Panc1 (cell line): ENCODE measurements at regions not wholly inside any gene's neighbourhood (a gene's known extent, or its start where the extent isn't known, plus 50 kb on each side); places are given as distances from the start of the nearest gene placed in this dataset.
A peak's percentile ranks its signal among the peaks of the same experiment; 100 is the strongest.

ENCODE experiments used
- ATAC-seq: fragments of 200-7000 bp; cut with Tn5 transposase; 2 replicates; pipeline ENCODE4 v1.9.1; 2020; ENCODE audit warnings: mild to moderate bottlenecking, moderate library complexity
- BruUV-seq: library from RNA; stranded (reverse); fragments of 400-500 nt; replicated peaks from 2 replicates; lab custom pipeline; 2021; lab: Mats Ljungman, UMichigan
- CTCF ChIA-PET: fragments of 300-600 bp; sonication (Branson Sonifier 250); formaldehyde crosslinking; loops from one replicate; lab custom pipeline; 2022; ENCODE audit warnings: antibody characterized with exemption; lab: Charles Lee
- POLR2A ChIA-PET: fragments of 300-600 bp; sonication (Branson Sonifier 250); formaldehyde crosslinking; loops from one replicate; lab custom pipeline; 2022; ENCODE audit warnings: antibody characterized with exemption; lab: Charles Lee
- DNase-seq: peaks from one replicate; pipeline ENCODE4 v3.0.0-alpha.2; 2010; ENCODE audit warnings: low read depth, low spot score
- H3K27ac ChIP-seq: 2 replicates; pipeline ENCODE4 v1.5.1; 2011; ENCODE audit warnings: mild to moderate bottlenecking, low read length, inconsistent platforms
- H3K27me3 ChIP-seq: fragments of 200-500 bp; sonication (Bioruptor generic); 2 replicates; pipeline ENCODE4 v1.6.0; 2014; ENCODE audit warnings: low read length, inconsistent platforms; ENCODE audit not compliant: control insufficient read depth, insufficient read depth
- H3K36me3 ChIP-seq: fragments of 200-500 bp; sonication (Bioruptor generic); 2 replicates; pipeline ENCODE4 v1.5.1; 2014; ENCODE audit warnings: inconsistent platforms, mild to moderate bottlenecking, low read length, moderate library complexity; ENCODE audit not compliant: control insufficient read depth, insufficient read depth
- H3K4me1 ChIP-seq: 2 replicates; pipeline ENCODE4 v1.5.1; 2011; ENCODE audit warnings: inconsistent platforms, mild to moderate bottlenecking, low read length, moderate library complexity; ENCODE audit not compliant: control insufficient read depth, insufficient read depth
- H3K4me3 ChIP-seq, 2 experiments: 2 replicates each; pipeline ENCODE4 v1.5.1; 2011 to 2012; ENCODE audit warnings: low read depth in 2 of 2, low read length in 2 of 2, mild to moderate bottlenecking in 2 of 2, inconsistent platforms in 1 of 2, moderate library complexity in 1 of 2
- H3K9me3 ChIP-seq: fragments of 200-500 bp; sonication (Bioruptor generic); 2 replicates; pipeline ENCODE4 v1.5.1; 2014; ENCODE audit warnings: low read depth, mild to moderate bottlenecking, inconsistent platforms, low read length, moderate library complexity; ENCODE audit not compliant: control insufficient read depth, insufficient read depth
- POLR2AphosphoS5 ChIP-seq: IDR thresholded peaks from 2 replicates; pipeline ENCODE4 v1.6.1; 2012; ENCODE audit warnings: mild to moderate bottlenecking, low read depth, low read length, moderate library complexity
- SIN3A ChIP-seq: IDR thresholded peaks from 2 replicates; pipeline ENCODE4 v1.6.1; 2012; ENCODE audit warnings: low read depth, mild to moderate bottlenecking, low read length, moderate library complexity, borderline replicate concordance; ENCODE audit not compliant: insufficient read depth
- TCF7L2 ChIP-seq: IDR thresholded peaks from 2 replicates; pipeline ENCODE4 v1.6.1; 2011; ENCODE audit warnings: mild to moderate bottlenecking, low read depth, low read length, inconsistent platforms
- in situ Hi-C: cut with HindIII; loops from 2 replicates; pipeline ENCODE4 v1.10.0; 2016; ENCODE audit warnings: low sequenced_read_pairs, low pct_unique_long_range_greater_than_20kb
- intact Hi-C: fragments of 100-400 bp; cut with micrococcal nuclease; formaldehyde crosslinking; loops from one replicate; pipeline ENCODE4 v1.10.0; 2022; ENCODE audit not compliant: unreplicated experiment
- TF ChIP-seq, protein P1 (sequence below): fragments of 450-650 bp; IDR thresholded peaks from 2 replicates; pipeline ENCODE4 v1.5.1; 2017; ENCODE audit warnings: mild to moderate bottlenecking
- TF ChIP-seq, protein P2 (sequence below), 2 experiments: IDR thresholded peaks; 2 replicates each; pipeline ENCODE4 v1.6.1; 2011 to 2012; ENCODE audit warnings: low read depth in 2 of 2, control low read depth in 1 of 2, low read length in 1 of 2, mild to moderate bottlenecking in 1 of 2, moderate library complexity in 1 of 2; ENCODE audit not compliant: insufficient read depth in 1 of 2

DNA sequence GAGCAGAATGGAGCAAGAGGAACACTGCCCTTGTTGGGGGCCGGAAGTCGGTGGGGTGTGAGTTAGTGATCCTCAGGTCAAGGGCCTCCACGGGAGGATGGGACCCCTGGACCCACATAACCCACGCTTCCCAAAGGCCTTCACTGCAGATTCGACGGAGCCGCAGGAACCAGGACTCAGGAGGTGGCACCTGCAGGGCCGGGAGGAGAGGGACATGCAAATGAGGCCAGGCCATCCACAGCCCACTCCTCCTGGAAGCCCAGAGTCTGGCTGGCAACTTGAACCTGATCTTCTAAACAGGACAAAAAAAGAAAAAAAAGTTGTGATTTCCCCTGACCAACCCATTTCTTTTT lies 299.9 kb downstream of the SOX9 start:
- in situ Hi-C loops (loop anchor here (25.0 kb wide), 1 partner anchor 283 kb away; no protein-coding TSS in a partner anchor), intact Hi-C loops (loop anchor here (5.0 kb wide), 1 partner anchor 298 kb away; the partner anchor contains the start of gene SOX9)
- BruUV-seq: no TSS peak
- ChIA-PET CTCF (no interaction called here), POLR2A (interaction anchor here (0.6 kb wide), 1 partner anchor 310 kb away, joined by 5 read pairs; no protein-coding TSS in a partner anchor)
- peaks cover 8% of the 10 kb centered on the region for H3K36me3 ChIP-seq
- DNase-seq (no peak), ATAC-seq (no peak)
- no peaks in the 10 kb centered on the region for H3K27me3 ChIP-seq
- no peak for TF ChIP-seq POLR2AphosphoS5
- no peak for TF ChIP-seq TCF7L2
- TF ChIP-seq, protein P1, sequence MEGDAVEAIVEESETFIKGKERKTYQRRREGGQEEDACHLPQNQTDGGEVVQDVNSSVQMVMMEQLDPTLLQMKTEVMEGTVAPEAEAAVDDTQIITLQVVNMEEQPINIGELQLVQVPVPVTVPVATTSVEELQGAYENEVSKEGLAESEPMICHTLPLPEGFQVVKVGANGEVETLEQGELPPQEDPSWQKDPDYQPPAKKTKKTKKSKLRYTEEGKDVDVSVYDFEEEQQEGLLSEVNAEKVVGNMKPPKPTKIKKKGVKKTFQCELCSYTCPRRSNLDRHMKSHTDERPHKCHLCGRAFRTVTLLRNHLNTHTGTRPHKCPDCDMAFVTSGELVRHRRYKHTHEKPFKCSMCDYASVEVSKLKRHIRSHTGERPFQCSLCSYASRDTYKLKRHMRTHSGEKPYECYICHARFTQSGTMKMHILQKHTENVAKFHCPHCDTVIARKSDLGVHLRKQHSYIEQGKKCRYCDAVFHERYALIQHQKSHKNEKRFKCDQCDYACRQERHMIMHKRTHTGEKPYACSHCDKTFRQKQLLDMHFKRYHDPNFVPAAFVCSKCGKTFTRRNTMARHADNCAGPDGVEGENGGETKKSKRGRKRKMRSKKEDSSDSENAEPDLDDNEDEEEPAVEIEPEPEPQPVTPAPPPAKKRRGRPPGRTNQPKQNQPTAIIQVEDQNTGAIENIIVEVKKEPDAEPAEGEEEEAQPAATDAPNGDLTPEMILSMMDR: no peak
- TF ChIP-seq, protein P2, sequence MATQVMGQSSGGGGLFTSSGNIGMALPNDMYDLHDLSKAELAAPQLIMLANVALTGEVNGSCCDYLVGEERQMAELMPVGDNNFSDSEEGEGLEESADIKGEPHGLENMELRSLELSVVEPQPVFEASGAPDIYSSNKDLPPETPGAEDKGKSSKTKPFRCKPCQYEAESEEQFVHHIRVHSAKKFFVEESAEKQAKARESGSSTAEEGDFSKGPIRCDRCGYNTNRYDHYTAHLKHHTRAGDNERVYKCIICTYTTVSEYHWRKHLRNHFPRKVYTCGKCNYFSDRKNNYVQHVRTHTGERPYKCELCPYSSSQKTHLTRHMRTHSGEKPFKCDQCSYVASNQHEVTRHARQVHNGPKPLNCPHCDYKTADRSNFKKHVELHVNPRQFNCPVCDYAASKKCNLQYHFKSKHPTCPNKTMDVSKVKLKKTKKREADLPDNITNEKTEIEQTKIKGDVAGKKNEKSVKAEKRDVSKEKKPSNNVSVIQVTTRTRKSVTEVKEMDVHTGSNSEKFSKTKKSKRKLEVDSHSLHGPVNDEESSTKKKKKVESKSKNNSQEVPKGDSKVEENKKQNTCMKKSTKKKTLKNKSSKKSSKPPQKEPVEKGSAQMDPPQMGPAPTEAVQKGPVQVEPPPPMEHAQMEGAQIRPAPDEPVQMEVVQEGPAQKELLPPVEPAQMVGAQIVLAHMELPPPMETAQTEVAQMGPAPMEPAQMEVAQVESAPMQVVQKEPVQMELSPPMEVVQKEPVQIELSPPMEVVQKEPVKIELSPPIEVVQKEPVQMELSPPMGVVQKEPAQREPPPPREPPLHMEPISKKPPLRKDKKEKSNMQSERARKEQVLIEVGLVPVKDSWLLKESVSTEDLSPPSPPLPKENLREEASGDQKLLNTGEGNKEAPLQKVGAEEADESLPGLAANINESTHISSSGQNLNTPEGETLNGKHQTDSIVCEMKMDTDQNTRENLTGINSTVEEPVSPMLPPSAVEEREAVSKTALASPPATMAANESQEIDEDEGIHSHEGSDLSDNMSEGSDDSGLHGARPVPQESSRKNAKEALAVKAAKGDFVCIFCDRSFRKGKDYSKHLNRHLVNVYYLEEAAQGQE (IDR thresholded peaks at IDR 0.05; ENCODE audit: insufficient read depth in 1 of 2, low read depth in 2 of 2, low read length in 1 of 2): no peak
- TF ChIP-seq SIN3A: no peak
- peaks cover 21% of the 10 kb centered on the region; the same call in 1 of the 2 replicates for H3K9me3 ChIP-seq
- H3K4me3 ChIP-seq: no peak overlapping the region
- peak overlapping the region; percentile 92 for H3K27ac ChIP-seq
- peaks cover 71% of the 10 kb centered on the region for H3K4me1 ChIP-seq

DNA sequence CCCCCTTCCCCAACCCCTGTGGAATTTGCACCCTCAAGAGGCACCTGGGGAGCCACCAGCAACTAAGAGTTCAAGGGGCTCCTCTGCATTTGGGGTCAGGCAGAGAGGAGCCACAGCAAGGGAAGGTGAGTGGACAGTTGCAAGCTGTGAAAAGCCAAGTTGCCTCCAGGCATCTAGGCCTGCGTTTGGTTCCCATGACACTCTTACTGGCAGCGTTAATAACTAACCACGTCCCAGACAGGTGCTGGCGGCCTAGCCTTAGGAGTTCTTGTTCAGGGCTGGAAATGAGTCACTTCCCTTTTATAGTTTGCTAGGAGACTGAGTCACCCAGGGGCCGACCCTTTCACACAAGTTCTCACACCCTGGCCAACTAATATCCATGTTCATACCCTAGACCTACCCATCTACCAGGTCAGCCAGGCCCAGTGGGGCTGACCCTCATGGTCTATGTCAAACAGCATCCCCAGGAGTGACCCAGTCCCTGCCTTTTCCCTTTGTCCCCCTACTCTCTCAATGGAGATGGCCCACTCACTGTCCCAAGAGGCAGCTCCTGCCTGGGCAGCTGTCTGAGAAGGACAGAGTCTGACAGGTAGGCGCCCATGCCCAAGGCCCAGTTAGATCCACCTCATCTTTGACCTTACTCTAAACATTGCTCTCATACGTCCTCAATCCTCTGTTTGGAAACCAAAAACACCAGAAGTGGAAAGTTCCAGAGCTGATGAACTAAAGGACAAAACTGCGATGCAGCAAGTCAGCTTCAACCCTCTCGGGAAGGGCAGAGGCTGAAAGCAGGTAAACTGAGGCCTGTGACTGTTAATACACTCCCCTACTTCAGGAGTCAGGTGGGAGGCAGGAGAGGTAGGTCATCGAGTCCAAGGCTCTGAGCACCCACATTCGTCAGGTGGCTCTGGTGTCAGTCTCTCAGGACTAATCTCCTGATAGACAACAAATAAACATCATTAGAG lies 300.6 kb downstream of the SOX9 start:
- intact Hi-C loops (loop anchor here (5.0 kb wide), 1 partner anchor 299 kb away; the partner anchor contains the start of gene SOX9), in situ Hi-C loops (loop anchor here (25.0 kb wide), 1 partner anchor 284 kb away; no protein-coding TSS in a partner anchor)
- ATAC-seq (peak; percentile 88), DNase-seq (peak; percentile 82)
- Histone ChIP-seq H3K4me3 (peak overlapping the region in 1 of 2 experiments; percentile 13; a peak in 2 of 4 replicates), H3K27ac (peak overlapping the region; percentile 92), H3K36me3 (peaks cover 9% of the 10 kb centered on the region), H3K9me3 (peaks cover 21% of the 10 kb centered on the region; the same call in 1 of the 2 replicates), H3K27me3 (no peaks in the 10 kb centered on the region), H3K4me1 (peaks cover 69% of the 10 kb centered on the region)
- ChIA-PET CTCF (interaction anchor here (0.5 kb wide), 1 partner anchor 92 kb away, joined by 4 read pairs; no protein-coding TSS in a partner anchor), POLR2A (interaction anchor here (0.5 kb wide), 1 partner anchor 10 kb away, joined by 3 read pairs; no protein-coding TSS in a partner anchor)
- no TSS peak for BruUV-seq
- peak; percentile 78 for TF ChIP-seq TCF7L2
- TF ChIP-seq, protein P1: no peak
- no peak for TF ChIP-seq SIN3A
- TF ChIP-seq, protein P2 (IDR thresholded peaks at IDR 0.05; ENCODE audit: insufficient read depth in 1 of 2, low read depth in 2 of 2, low read length in 1 of 2): no peak
- TF ChIP-seq POLR2AphosphoS5: peak; percentile 83; the same call in 1 of the 2 replicates
